Activated naive CD8-positive, alpha-beta T cell treated with anti-CD3 and anti-CD28 coated beads, Interleukin-2, amount 50 U/mL, for 16 hours (primary cell): ENCODE measurements at regions not wholly inside any gene's neighbourhood (a gene's known extent, or its start where the extent isn't known, plus 50 kb on each side); places are given as distances from the start of the nearest gene placed in this dataset.

Source experiments
- DNase-seq: peaks from one replicate; pipeline ENCODE4 v3.0.0-alpha.2; 2020; ENCODE audit warnings: low read depth, low spot score

DNA sequence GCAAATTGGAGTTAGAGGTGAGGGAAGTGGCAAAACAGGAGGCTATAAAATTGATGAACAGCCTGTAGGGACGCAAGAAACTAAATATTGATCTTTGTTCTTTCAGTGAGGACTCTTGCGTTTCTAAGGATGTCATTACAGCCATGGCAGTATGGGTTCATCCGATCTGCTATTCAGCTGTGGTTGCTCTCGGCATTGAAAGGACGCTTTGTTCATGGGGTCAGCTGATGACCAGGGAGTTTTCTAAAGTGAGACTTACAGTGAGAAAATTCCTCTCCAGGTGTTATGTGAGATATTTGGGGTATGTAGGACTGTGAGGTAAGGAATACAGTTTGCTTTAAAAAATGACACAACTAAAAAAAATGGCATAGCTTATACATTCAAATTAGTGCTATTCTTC lies 52.7 kb upstream of the PELI1 start:
- no peak for DNase-seq

- DNase-seq, result no peak
Measured at GRCh38 chr2:64201151-64201550, 56.9 kb upstream of the PELI1 start.

DNA sequence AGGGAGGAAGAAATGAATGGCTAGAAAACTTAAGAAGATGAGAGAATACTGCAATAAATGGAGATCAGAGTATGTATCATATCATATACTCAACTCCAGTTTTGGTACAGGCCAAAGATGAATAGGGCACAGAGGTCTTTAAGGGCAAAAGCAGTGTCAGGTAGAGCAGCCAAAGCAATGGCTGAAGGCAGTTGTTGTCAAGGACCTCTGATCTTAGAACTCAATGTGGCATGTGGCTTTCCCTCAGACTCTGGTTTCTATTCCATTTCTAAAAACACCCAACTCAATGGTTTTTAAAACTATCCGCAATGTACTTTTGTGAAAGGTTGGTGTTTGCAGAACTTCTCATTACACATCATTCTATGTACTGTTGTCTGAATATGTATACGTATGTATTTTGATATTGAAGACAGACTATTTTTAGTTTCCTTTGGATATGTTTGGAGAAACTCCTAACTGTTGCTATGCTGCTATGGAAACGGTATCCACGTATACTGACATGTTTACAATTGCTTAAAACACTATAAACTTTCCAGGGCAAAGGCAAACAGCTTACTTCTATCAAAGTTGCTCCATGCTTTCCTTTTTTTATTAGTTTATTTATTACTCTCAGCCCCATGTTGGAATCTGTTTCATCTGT lies 58.1 kb upstream of the PELI1 start:
- DNase-seq, result no peak

DNA sequence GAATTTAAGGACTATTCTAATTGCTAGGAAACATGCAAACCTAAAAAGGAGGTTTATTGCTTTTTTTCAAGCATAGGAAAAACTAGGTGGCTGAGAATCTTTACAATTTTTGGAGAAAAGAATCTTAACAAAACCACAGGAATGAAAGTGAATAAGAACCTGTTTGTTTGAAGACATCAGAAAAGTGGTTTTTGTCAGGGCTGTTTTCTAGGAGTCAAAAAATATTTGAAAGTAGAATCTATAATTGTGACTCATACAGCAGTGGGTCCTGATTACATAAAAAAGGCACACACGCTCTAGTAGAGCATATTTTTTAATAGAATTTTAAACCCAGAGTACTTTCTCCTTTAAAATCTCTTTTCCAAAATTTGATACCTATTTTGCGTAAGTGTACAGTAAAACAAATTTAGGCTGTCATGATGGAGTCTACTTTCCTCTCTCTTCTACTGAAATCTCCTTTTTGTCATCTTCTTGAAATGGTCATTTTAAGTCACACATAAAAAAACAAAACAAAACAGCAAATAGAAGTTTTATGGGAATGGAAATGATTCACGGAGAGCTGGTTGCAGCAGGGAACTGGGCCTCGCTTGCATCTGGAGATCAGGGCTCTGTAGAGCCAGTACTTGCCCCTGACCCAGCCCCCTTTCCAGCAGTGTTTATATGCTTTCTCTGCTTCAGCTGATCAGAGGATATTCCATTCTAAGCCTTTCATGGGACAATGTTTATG lies 59.1 kb upstream of the PELI1 start:
- DNase-seq, result no peak

DNA sequence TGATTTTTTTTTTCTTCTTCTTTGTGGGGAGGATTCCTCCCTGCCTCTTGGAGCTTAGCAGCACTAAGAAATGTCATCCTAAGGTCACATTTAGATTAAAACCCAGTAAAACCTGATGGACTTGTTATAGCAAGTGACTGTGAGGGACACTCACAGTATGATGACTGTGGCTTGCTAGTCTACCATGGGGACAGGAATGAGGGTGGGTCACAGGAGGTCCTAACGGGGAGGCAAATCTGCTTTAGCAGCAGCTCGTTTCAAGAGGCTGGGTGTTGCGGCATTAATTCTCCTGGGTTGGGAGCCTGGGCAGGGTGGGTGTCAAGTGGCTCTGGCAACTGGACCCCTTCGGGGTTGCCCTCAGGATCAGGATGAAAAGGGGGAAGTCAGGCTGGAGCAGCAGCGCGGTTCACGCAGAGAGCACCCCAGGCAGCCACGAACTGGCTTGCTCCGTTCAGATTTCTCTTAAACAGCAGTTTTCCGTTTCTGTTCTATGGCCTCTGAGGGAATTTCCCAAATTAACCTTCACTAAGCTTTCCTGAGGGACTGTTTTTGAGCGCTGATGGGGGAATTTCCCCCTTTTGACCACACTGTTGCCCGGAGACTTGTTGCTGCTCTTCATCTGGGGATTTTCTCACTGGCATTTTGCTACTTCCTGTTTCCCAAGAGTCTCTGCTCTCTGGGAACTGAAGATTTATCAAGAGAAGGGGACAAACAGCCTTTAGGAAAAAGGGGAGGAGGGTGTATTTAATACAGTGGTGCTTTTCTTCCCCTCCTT lies 59.8 kb upstream of the PELI1 start:
- no peak for DNase-seq

DNA sequence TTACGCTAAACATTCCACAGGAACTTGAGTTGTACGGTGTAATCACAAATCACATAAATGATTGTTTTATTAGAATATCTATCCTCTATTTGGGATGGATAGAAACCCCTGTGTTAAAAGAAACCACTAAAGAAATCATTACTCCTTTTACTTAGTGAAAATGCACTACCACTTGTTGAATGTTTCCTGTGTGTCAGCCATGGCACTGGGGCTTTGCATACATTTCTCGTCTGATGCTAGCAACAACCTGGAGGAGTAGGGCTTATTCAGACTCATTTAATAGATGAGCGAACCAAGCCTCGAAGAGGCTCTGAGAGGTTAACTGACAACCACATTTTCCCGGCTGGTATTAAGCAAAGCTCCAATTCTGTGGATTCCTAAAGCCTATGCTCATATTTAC lies 60.5 kb upstream of the PELI1 start:
- no peak for DNase-seq

GRCh38 chr2:64205415-64205814 lies 61.2 kb upstream of the PELI1 start:
- DNase-seq, result no peak

DNA sequence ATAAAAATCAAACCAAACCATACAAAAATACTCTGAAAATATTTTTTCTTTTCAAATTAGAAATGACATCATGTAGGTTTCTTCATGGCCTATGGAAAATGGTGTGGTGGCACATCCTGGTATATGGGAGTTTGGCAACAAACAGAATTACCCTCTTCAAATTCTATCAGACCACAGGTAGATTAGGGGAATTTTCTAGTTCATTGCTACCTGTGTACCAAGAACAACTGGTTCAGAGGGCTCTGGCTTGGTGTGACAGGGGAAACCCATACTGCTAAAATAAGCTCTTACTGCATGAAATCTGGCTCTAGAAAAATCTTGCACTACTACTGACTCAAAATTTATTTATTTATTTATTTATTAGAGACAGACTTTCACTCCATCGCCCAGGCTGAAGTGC lies 63.4 kb upstream of the PELI1 start:
- no peak for DNase-seq

DNA sequence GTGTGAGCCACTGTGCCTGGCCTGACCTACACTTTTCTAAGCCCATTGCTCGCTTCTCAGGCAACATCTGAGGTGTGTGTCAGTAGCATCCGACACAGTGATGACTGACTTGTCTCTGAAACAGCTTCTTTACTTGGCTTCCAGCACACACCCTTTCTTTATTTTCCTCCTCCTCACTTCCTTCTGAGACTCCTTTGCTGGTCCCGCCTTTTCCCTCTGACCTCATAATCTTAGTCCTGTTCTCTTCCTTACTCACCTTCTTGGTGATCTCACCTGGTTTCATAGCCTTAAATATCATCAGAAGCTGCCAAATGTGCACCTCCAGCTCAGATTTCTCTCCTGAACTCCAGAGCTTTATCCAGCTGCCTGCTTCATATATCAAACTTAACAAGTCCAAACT lies 66.6 kb upstream of the PELI1 start:
- no peak for DNase-seq

DNA sequence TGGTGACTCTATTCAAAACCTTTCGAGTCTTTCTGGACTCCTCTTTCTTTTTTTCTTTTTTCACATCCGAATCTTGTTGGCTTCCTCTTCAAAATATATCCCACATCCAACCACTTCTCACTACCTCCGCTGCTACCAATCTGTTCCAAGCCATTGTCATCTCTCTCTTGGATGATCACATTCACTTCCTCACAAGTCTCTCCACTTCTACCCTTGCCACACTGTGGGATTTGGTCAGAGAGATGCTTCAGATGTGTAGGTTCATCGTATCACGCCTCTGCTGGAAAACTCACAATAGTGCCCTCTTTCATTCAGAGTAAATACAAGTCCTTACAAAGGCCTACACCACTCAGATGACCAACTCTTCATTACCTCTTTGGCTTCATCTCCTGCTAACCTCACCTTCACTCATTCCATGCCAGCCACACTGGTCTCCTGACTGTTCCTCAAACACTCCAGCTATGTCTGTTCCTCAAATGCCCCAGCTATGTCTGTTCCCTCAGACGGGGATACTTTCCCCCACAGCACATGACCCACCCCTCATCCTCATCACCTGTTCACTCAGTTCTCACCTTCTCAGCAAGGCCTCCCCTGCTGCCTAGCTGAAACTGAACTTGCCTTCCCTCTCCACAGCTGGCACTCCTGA lies 67.2 kb upstream of the PELI1 start:
- no peak for DNase-seq

GRCh38 chr2:64212346-64212745 lies 68.1 kb upstream of the PELI1 start:
- no peak for DNase-seq

DNA sequence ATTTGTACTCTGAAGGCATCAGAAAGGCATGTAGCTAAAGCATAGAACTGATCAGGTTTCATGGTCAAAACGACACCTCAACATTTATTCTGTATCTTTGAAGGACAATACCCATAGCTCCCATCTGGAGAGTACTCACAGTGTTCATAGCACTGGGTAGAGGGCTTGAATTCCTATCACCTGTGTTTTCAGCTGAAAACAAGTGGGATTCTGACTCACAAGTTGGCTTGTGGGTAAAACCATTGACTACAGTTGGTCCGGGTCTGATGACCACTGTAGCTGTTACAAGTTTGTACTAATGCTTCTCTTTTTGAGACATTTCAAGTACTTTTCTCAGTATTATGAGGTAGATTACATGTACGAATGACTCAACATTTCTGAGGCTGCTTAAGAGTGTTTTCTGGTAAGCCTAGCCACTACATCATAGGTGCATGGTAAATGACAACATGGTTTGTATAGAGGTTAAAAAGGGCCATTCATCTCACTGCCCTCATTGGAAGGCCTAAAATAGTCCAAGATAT lies 68.6 kb upstream of the PELI1 start:
- no peak for DNase-seq

DNA sequence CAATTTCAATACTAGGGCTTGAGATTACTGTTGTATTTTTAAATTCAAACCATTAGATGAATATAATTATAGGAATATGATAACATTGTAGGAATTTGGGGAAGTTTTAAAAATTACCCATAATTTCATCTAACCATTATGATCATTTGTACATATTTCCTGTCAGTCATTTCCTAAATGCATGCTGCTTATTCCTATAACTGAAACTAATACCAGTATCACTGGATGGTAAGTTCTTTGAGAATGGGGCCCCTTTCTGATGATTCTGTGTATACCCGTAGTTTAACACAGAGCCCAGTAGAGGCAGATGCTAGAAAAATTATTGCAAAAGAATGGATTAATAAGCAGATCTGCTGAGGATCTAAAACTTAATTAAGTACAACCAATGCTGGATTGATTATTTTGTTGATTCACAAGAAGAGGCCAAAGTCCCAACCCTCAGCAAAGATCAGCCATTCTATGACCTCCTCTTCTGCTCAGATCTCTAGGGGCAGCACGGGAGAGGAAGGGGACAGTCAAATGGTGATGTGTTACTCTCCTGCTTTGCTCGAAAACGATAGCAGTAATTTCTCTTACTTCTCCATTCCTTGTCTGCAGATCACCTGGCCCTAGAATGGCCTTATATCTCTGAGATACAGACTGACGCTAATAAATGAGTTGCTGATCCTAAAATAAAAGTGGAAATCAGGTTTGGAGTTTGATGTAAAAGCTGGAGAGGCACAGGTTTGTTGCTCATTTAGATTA lies 69.5 kb upstream of the PELI1 start:
- no peak for DNase-seq

- no peak for DNase-seq
Measured at GRCh38 chr2:64214281-64215115, 70.3 kb upstream of the PELI1 start.

DNA sequence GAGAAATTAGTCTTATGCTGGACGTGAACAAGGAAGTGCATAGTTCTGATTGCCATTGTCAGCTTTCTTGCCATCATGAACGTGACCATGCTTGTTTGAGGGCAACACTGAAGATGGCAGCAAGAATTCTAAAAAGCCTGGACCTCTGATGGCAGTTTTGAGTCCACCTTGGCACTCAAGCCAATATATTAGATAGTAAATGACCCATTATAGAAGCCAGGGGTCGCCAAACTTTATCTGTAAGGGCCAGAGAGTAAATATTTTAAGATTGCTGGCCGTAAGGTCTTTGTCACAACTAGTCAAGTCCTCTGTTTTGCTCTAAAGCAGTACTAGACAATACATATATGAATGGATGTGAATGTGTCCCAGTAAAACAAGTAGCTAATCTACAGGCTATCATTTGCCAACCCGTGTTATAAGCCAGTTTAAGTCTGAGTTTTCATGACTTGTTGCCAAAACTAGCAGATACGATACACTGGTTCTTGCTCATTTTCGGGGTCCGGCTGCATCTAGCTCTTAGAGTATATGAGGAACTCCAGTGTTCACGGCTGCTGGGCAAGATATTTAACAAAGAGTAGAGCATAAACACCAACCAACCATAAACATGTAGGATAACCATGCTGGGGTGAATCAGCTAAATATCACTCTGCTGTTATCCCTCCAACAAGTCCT lies 73.1 kb upstream of the PELI1 start:
- DNase-seq, result no peak

GRCh38 chr2:64218137-64218802 lies 74.0 kb upstream of the PELI1 start:
- DNase-seq, result no peak

DNA sequence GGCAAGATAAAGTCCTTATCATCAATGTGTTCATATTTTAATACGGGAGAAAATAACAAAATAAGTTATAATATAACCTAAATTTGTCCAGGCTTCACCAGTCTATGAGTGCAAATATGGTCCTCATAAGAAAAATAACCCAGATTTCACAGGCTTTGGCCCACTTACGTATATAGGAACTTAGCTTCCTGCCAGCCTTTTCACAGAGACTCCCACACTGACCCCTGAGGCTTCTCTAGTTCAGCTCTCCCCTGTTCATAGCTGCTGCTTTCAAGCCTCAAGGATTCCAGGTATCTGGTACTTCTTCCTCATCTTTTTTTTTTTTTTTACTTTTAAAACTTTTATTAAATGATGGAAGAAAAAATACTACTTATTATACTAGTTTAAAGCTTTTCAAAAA lies 74.9 kb upstream of the PELI1 start:
- DNase-seq, result no peak

DNA sequence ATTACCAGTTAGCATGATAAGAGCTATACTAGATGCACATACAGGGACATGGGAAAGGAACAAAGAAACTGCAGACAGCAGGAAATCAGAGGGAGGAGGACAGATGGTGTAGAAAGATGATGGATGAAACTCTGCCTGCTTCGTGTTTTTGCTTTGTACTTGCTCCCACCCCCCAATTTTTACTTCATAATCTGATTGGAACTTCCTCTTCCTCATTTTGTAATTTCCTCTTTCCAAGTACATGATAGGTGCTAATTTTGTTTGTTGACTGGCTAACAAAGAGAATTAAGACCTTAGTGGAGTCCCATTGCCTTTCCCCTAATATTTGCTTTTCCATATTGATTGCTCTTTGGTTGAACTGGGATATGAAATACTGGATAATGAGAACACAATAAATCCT lies 76.0 kb upstream of the PELI1 start:
- DNase-seq, result no peak

GRCh38 chr2:64220894-64221617 lies 76.8 kb upstream of the PELI1 start:
- no peak for DNase-seq
